WERI-Rb-1 (cell line): ENCODE measurements at regions not wholly inside any gene's neighbourhood (a gene's known extent, or its start where the extent isn't known, plus 50 kb on each side); places are given as distances from the start of the nearest gene placed in this dataset.
A peak's percentile ranks its signal among the peaks of the same experiment; 100 is the strongest.

Experiments
- DNase-seq: peaks from one replicate; pipeline ENCODE4 v3.0.0-alpha.2; 2020
- H3K27ac ChIP-seq: fragments of 250-450 bp; sonication (Bioruptor Pico); 2 replicates; pipeline ENCODE4 v1.5.1; 2020; ENCODE audit warnings: mild to moderate bottlenecking, moderate library complexity
- H3K27me3 ChIP-seq: fragments of 250-450 bp; sonication (Bioruptor Pico); 2 replicates; pipeline ENCODE4 v1.5.1; 2021; ENCODE audit warnings: mild to moderate bottlenecking, low read depth, moderate library complexity; ENCODE audit not compliant: insufficient read depth, severe bottlenecking
- H3K36me3 ChIP-seq: fragments of 250-450 bp; sonication (Bioruptor Pico); 2 replicates; pipeline ENCODE4 v1.5.1; 2020; ENCODE audit warnings: mild to moderate bottlenecking, moderate library complexity
- H3K4me3 ChIP-seq: 2 replicates; pipeline ENCODE4 v1.5.1; 2011; ENCODE audit warnings: low read depth, mild to moderate bottlenecking, control low read depth, low read length
- H3K9me3 ChIP-seq: fragments of 250-450 bp; sonication (Bioruptor Pico); 2 replicates; pipeline ENCODE4 v1.5.1; 2021; ENCODE audit warnings: mild to moderate bottlenecking, moderate library complexity; ENCODE audit not compliant: severe bottlenecking
- TF ChIP-seq, protein P1 (sequence below): IDR thresholded peaks from 2 replicates; pipeline ENCODE4 v1.5.1; 2011; ENCODE audit warnings: low read depth, mild to moderate bottlenecking, control low read depth, inconsistent platforms, low read length

DNA sequence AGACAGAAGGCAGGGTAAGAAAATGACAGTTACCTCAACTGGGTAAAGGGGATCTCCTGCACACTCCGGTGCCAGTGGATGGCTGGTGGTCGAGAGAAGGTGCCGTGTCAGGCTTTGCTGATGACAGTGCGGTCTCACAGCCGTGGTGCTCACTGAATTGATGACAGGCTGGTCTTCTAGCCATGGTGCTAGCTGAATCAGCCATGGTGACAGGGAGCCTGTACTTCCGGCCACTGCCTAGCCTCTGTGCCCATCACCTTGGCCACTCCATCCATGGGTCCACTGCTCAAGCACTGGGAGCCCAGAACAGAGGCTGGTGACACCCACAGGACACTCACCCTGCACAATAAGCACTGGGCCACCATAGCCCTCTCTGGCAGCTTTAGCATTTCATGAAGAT, 315.9 kb downstream of the FBXO15 start:
- DNase-seq = no peak
- H3K36me3 ChIP-seq = no peaks in the 10 kb centered on the region
- peaks cover 3% of the 10 kb centered on the region for H3K9me3 ChIP-seq
- TF ChIP-seq, protein P1, sequence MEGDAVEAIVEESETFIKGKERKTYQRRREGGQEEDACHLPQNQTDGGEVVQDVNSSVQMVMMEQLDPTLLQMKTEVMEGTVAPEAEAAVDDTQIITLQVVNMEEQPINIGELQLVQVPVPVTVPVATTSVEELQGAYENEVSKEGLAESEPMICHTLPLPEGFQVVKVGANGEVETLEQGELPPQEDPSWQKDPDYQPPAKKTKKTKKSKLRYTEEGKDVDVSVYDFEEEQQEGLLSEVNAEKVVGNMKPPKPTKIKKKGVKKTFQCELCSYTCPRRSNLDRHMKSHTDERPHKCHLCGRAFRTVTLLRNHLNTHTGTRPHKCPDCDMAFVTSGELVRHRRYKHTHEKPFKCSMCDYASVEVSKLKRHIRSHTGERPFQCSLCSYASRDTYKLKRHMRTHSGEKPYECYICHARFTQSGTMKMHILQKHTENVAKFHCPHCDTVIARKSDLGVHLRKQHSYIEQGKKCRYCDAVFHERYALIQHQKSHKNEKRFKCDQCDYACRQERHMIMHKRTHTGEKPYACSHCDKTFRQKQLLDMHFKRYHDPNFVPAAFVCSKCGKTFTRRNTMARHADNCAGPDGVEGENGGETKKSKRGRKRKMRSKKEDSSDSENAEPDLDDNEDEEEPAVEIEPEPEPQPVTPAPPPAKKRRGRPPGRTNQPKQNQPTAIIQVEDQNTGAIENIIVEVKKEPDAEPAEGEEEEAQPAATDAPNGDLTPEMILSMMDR = no peak
- H3K27ac ChIP-seq = no peak overlapping the region
- H3K27me3 ChIP-seq = no peaks in the 10 kb centered on the region
- H3K4me3 ChIP-seq = no peak overlapping the region

DNA sequence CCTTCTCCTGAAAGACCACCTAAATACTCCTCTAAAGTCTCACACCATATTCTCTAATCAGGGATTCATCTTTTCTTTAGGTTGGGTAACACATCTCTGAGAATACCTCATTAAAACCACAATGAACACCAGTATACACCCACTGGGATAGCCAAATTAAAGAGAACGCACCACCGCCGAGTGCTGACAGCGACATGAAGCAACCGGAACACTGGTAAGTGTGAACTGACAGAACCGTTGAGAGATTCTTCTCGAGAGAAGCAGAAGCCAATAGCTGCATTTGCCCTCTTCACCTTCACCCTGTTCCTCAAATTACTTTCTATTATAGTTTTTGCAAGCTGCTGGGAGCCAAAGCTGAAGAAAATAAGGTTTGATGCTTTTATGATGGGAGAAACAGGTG, 318.5 kb downstream of the FBXO15 start:
- Histone ChIP-seq H3K27me3 (no peaks in the 10 kb centered on the region), H3K9me3 (peaks cover 3% of the 10 kb centered on the region), H3K4me3 (no peak overlapping the region), H3K36me3 (no peaks in the 10 kb centered on the region), H3K27ac (no peak overlapping the region)
- DNase-seq = no peak
- TF ChIP-seq, protein P1 = no peak

DNA sequence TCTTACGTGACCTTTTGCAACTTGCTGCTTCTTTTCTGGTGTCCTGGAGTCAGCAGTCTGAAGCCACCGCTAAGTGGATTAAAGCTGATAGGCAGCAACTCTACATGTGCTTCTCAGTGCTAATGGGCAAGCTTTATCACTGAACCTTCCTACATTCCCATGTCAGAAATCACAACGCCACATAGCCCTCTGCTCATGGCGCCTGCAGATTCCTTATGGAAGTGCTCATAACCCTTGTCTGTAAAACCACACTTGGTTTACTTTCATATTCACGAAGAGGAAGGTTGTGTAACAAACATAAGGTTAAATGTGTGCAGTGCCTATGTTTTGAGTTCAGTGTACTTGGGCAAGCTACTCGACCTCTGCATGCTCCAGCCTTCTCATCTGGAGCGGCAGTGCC, 319.8 kb downstream of the FBXO15 start:
- Histone ChIP-seq H3K27ac (no peak overlapping the region), H3K27me3 (no peaks in the 10 kb centered on the region), H3K4me3 (no peak overlapping the region), H3K9me3 (peaks cover 3% of the 10 kb centered on the region), H3K36me3 (no peaks in the 10 kb centered on the region)
- TF ChIP-seq, protein P1 = no peak
- DNase-seq = peak; percentile 28

DNA sequence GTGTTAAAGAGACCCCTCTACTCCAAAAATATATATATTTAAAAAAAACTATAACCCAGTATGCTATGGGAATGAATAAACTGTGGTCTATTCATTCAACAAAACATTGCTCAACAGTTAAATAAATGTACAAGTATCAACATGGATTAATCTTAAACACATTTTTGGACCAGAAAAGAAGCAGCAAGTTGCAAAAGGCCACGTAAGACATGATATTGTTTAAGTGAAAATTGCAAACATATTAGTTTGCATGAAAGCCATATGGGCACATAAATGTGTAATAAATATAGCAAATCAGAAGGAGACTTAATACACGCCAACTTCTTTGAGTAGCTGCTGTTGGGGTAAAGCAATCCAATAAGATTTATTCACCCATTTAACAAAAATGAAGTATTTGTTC, 321.5 kb downstream of the FBXO15 start:
- H3K27ac ChIP-seq = no peak overlapping the region
- no peak for DNase-seq
- peaks cover 7% of the 10 kb centered on the region for H3K9me3 ChIP-seq
- no peaks in the 10 kb centered on the region for H3K27me3 ChIP-seq
- TF ChIP-seq, protein P1 = no peak
- H3K4me3 ChIP-seq = no peak overlapping the region
- no peaks in the 10 kb centered on the region for H3K36me3 ChIP-seq

DNA sequence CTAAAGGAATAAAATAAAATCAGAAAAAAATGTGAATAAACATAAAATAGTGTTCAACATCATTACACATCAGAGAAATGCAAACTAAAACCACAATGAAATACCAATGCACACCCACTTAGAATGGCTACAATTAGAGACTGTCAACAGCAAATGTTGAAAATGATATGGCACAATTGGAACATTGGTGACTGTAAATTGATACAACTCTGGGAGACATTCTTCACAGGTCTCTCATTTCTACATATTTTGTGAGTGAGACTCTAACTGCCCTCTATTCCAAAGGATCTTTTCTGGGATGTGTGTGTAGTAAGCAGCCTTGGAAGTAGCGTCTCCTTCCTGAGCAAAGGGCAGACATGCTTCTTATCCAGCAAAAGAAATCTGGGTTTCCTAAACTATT, 323.0 kb downstream of the FBXO15 start:
- no peak for DNase-seq
- no peak overlapping the region for H3K27ac ChIP-seq
- no peak overlapping the region for H3K4me3 ChIP-seq
- peaks cover 4% of the 10 kb centered on the region for H3K9me3 ChIP-seq
- H3K27me3 ChIP-seq = no peaks in the 10 kb centered on the region
- H3K36me3 ChIP-seq = no peaks in the 10 kb centered on the region
- TF ChIP-seq, protein P1 = no peak

DNA sequence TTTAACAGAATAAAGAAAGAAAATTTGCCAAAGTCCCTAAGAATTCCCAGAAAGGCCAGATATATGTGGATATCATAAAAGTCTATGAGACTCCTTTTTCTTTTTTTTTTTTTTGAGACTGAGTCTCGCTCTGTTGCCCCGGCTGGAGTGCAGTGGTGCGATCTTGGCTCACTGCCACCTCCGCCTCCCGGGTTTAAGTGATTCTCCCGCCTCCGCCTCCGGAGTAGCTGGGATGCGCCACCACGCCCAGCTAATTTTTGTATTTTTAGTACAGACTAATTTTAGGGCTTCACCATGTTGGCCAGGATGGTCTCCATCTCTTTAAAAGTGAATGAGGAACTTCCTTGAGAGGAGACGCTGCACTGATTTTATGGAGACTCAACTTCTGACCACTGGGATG, 335.2 kb downstream of the FBXO15 start:
- Histone ChIP-seq H3K27ac (no peak overlapping the region), H3K9me3 (peaks cover 5% of the 10 kb centered on the region), H3K4me3 (no peak overlapping the region), H3K36me3 (no peaks in the 10 kb centered on the region), H3K27me3 (no peaks in the 10 kb centered on the region)
- no peak for DNase-seq
- TF ChIP-seq, protein P1 = no peak
